ENCODE measurements at regions not wholly inside any gene's neighbourhood (a gene's known extent, or its start where the extent isn't known, plus 50 kb on each side); places are given as distances from the start of the nearest gene placed in this dataset.
"Not testable (repeated sequence)": the region's sequence is repeated elsewhere in the genome, so short reads cannot be mapped to it uniquely, and the experiment has no call there.

DNA sequence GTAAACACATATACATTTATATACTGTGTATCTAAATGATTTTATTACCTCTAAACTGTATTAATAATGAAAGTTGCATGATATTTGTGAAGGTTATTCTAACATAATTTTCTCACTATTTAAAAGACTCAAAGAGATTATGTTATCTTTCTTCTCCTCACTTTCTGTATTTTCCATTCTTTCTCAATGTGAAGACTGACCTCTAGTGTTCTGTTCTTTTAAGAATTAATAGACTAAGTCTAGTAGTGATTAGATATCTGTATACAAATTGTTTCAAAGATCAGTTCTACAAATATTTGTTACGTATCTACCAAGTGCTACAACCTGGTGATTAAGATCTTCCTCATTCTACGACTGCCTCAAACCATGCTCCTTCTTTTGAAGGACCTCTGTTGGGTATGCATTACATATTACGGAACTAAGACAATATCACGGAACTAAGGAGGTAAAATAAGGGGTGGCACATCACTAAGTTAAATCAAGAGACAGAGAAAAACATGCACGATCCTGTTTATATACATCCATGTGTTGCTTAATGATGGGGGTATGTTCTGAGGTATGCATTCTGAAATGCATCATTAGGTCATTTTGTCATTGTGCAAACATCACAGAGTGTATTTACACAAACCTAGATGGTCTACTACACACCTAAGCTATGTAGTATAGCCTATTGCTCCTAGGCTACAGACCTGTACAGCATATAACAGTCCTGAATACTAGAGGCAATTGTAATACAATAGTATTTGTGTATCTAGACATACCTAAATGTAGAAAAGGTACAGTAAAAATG is 161.5 kb upstream of the KBTBD8 start:
- FAIRE-seq (peak; percentile 83), DNase-seq (ENCODE audit: low spot score in 2 of 2) (no peak)

DNA sequence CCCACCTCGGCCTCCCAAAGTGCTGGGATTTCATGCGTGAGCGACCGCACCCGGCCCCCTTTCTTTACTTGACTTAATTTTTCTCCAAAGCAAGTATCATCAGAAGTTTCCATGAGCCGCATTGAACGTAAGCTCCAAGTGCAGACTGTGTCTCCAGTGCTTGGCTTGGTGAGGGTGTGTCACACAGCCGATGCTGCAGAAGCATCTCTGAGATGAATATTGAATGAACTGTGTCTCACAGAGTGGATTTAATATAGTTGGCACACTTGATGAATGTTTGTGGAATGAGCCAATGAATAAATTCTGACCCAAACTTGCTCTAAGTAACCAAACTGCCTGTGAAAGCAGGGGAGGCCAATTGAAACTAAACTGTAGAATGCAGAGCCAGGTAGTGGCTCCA is 159.4 kb upstream of the KBTBD8 start:
- FAIRE-seq (no peak), DNase-seq (ENCODE audit: low spot score in 2 of 2) (no peak)

DNA sequence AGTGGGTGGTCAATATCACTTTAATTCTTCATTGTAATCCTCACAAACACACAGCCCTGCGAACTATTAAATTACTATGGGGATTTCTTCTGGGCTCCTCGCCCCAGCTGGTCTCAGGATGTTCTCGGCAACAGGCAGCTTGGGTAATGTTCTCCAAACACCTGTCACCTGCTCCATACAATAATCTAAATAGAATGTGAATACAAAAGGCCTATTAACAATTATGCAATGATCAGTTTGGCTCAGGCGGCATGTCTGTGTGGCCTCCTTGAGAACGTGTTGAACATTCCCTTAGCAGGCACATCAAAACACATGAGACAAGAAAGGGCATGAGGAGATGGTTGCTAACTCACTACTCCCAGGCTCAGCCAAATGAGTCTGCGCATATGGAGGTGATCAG is 158.6 kb upstream of the KBTBD8 start:
- DNase-seq (ENCODE audit: low spot score in 2 of 2) (no peak), FAIRE-seq (no peak)

DNA sequence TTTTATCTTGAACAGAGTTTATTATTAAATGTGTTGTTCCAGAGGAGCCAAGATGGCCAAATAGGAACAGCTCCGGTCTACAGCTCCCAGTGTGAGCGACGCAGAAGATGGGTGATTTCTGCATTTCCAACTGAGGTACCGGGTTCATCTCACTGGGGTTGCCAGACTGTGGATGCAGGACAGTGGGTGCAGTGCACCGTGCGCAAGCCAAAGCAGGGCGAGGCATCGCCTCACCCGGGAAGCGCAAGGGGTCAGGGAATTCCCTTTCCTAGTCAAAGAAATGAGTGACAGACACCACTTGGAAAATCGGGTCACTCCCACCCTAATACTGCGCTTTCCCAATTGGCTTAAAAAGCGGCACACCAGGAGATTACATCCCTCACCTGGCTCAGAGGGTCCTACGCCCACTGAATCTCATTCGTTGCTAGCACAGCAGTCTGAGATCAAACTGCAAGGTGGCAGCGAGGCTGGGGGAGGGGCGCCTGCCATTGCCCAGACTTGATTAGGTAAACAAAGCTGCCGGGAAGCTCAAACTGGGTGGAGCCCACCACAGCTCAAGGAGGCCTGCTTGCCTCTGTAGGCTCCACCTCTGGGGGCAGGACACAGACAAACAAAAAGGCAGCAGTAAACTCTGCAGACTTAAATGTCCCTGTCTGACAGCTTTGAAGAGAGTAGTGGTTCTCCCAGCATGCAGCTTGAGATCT is 155.2 kb upstream of the KBTBD8 start:
- not testable (repeated sequence) for FAIRE-seq; DNase-seq (ENCODE audit: low spot score in 2 of 2)

DNA sequence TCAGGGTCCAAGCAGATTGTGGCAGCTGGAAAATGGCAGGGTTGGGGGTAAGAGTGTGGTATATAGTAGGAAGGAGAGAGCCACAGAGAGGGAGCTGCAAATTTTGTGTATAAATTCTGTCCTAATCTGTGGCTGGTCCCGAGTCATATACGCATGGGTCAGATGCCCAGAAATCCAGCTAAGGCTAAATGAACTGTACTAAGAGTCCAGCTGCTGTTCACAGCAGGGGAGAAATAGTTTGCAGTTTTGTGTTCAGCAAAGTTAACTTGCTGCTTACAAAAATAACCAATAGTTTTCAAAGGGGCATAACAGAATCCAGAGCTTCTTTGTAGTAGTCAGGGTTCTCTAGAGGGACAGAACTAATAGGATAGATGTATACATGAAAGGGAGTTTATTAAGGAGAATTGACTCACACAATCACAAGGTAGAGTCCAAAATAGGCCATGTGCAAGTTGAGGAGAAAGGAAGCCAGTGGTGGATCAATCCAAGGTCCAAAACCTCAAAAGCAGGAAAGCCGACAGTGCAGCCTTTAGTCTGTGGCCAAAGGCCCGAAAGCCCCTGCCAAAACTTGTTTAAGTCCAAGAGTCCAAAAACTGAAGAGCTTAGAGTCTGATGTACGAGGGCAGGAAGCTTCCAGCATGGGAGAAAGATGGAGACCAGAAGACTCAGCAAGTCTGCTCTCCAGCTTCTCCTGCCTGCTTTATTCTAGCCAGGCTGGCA is 146.1 kb upstream of the KBTBD8 start:
- FAIRE-seq (no peak), DNase-seq (ENCODE audit: low spot score in 2 of 2) (no peak)

DNA sequence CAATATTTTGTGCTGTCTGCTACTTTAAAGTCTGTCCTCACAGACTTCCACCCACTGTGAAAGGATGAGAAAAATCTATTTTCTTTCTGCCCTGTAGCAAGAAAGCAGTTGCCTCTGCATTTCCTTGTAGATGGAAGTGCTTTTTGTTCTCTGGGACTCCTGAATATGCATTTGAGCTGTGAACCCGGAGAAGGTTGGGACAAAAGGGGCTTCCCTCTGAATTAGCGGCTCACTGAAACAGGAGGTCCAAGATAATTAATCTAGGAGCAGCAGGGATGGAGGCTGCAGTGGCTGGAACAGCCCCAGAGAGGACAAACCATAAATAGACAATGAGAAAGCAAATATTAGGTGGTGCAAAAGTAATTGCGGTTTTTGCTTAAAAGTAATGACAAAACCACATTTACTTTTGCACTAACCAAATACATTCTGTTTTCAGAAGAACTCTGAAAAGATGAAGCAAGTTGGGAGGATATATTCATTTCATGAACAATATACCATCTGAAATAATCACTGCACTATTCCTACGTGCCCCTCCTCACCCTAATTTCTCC is 143.4 kb upstream of the KBTBD8 start:
- no peak for FAIRE-seq

DNA sequence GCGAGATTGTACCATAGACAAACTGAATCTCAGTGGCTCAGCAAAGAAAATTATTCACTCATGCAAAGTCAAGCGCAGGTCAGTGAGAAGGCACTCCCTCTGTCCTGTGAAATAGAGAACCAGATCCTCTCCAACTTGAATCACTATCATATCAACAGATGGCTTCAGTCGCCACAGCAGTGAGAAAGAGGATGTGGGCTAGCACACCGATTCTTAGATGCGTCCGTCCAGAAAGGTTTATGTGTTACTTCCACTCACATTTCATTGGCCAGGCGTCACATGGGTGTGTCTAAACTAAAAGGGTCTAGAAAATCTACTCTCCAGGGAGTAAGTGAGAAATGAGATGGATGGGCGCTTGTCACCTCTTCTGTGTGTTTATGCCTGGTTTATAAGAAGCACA is 141.6 kb upstream of the KBTBD8 start:
- DNase-seq (ENCODE audit: low spot score in 2 of 2) (no peak), FAIRE-seq (no peak)

More for the DNA sequence above, 143.4 kb upstream of the KBTBD8 start:
- DNase-seq (ENCODE audit: low spot score in 2 of 2), result no peak

DNA sequence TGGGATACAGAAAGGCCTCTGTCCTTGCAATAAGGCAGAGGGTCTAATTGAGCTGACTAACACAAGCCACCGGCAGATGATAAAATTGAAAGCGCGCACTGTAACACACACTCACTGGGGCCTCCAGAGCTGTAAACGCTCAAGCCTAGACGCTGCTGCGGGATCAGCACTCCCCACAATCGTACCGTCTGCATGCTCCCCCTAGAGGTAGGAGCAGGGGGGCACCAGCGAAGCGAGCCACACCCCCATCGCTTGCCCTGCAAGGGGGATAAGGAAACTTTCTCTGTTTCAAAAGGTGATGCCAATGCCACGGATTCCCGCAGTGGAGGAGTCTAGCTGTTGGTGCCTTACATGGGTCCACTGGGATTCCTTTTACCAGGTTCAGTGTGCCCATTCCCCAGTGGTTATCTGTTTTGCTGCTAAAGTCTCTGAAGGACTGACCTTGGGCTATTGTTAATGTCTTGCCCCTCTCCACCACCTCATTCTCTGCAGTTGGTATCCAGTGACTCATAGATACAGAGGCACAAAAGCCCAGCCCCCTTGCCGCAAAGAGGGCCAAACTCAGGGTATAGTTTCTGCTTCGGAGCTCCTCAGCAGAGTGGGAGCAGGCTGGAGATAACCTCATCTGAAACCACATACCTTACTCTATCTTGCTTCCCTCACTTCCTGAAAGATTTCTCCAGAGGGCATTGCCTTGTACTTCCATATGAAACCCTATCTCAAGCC is 139.3 kb upstream of the KBTBD8 start:
- DNase-seq (ENCODE audit: low spot score in 2 of 2), result no peak
- FAIRE-seq, result no peak

DNA sequence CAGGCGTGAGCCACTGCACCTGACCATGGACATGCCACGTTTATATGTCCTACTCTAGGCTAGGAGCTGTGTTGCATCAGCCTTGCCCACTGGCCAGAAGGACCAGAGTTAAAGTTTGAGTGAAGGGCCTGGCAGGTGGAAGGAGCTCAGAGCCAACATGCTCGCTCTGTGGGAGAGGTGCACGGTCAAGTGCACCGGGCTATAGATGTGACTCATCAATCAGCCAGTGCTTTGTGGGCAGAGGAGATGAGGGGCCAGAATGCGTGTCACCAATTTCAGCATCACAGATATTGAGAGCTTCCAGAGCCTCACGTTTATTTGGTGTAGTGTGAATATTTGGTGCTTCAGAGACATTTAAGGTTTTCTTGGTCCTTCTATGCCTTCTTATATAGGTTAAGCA is 137.3 kb upstream of the KBTBD8 start:
- no peak for DNase-seq (ENCODE audit: low spot score in 2 of 2)
- FAIRE-seq, result no peak

DNA sequence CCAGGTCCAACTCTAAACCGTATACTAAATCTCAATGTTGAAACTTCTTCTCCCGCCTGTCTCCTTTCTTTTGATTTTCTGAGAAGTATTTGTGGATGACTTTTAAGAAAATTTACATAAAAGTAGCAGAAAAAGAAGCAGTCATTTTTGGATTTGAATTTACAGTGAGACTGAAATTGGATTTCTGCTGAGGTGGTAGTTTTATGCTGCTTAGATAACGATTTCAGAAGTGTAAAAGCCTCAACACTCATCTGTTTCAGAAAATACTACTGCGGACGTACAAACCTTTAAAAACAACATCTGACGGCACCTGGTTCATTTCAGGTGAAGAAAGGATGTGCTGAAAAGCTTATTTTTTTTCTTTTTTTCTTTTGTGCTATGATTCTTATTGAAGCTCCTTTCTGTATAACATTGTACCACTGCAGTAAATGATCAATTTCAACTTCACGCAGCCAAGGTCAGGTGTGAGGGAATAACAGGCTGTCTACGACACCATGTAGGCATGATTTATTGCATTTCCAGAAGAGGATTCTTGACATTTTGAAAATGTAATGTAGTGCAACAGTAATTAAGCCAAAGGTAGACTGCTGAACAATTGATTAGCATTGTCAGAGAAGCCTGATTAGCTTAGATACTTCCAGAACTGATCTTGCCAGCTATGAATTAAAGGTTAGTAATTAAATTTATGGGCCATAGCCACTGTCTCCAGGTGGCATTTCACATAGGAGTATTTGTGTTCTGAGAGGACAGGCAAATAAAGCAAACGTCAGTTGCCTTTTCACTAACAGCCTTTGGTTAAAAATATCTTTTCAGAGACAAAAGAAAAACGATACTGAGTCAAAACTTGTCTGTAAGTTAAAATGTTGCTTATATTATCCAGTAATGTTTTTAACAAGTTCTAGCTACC is 134.6 kb upstream of the KBTBD8 start:
- no peak for DNase-seq (ENCODE audit: low spot score in 2 of 2)

DNA sequence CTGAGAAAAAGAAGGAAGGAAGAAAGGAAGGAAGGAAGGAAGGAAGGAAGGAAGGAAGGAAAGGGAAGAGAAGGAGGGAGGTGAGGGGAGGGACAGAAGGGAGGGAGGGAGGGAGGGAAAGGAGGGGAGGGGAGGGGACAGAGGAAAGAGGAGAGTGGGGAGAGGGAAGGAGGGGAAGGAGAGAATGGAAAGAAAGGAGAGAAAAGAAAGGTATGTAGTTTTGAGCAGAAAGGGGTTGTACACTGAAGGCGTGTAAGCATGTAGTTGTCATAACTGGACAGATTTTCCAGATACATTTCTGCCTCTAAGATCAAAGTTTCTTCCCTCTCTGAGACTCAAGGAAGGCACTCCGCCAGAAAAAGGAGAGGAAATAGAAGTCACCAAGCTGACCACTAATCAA is 113.4 kb upstream of the KBTBD8 start:
- DNase-seq (ENCODE audit: low spot score in 2 of 2) (no peak), FAIRE-seq (no peak)

More for the DNA sequence above, 134.6 kb upstream of the KBTBD8 start:
- FAIRE-seq, result no peak

DNA sequence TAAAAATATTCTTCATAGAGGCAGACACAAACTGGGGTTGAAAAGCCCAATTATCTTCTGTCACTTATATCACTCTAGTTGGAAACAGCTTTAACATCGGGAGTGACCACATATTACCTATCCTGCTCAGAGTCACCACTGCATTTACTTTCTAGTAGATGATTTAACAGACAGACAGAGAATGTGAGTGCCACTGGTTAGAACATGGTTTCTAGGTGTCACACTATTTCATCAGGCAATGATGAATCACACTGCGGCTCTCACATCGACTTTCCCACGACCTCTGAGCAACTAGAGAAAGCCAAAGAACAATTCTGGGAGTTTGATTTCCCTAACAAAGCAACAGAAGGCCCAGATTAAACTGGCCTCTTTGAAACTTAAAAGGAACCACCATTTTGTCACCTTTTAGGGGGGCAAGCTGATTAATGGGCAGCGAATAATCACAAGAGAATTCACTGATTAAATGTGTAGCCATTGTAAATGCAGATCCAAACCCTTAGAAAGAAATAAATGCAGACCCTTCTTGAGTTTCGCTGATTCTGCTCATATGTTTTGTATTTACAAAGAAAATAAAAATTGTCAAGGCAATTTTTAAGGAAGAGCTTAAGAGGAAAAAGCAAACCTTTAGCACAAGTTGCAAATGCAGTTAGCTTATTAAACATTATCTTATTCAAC is 112.6 kb upstream of the KBTBD8 start:
- DNase-seq (ENCODE audit: low spot score in 2 of 2) (no peak), FAIRE-seq (no peak)

DNA sequence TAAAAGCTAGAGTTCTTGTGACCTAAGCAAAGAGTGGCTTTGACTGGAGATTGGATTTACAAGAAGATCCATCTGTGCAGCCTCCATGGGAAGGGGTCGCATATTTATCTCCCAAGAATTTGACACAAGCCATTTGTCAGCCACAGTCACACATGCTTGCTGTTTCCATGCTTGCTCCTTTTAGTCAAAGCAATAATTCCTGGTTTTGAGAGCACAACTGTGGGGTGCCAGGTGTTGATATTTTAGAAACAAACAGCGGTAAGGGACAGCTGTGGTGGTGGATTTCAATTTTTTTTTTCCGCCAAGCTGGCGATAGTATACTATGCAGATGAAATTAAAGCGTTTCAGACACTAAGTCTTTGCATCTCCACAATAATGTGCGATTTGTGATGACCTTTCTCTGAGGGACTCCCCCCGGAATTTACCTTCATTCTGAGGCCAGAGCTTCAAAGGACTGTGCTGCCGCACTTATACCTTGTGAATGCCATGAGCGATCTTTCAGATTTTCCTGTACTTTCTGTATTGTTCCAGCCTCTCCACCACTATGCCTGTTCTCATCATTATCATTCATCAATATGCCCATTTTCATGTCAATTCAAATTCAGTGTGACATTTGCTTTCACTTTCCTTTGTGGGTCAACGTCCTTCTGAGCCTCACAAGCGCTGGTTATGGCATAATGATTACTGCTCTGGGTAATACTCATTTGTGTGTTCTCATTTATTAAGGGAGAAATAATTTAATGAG is 108.2 kb upstream of the KBTBD8 start:
- no peak for FAIRE-seq
- DNase-seq (ENCODE audit: low spot score in 2 of 2), result no peak

DNA sequence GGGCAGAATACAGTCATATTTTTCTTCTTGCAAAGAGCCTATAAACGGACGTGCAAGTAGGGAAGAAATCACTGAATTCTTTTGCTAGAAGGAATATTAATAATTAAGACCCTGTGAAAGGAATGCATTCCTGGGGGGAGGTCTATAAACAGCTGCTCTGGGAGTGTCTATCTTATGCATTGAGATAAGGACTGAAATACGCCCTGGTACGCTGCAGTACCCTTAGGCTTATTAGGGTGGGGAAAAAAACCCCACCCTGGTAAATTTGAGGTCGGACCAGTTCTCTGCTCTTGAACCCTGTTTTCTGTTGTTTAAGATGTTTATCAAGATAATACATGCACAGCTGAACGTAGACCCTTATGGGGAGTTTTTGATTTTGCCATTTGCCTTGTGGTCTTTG is 100.0 kb upstream of the KBTBD8 start:
- FAIRE-seq (no peak), DNase-seq (ENCODE audit: low spot score in 2 of 2) (no peak)

DNA sequence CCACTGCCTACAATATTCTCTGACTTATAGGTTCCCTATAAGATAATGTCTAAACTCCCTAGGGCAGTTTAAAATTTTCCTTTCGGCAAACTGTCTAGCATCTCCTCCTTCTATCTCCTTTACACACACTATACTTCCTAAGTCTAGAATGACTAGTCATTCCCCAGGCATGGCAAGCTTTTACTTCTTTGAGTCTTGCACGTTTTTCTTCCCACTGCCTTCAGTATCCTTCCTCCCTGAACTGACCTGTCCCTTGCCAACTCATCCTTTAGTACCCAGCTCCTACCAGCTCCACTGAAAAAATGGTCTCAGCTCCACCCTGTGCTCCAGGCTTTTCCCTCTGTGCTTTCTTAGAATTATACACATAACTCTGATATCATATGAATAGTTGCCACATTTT is 93.8 kb upstream of the KBTBD8 start:
- FAIRE-seq (no peak), DNase-seq (ENCODE audit: low spot score in 2 of 2) (no peak)

DNA sequence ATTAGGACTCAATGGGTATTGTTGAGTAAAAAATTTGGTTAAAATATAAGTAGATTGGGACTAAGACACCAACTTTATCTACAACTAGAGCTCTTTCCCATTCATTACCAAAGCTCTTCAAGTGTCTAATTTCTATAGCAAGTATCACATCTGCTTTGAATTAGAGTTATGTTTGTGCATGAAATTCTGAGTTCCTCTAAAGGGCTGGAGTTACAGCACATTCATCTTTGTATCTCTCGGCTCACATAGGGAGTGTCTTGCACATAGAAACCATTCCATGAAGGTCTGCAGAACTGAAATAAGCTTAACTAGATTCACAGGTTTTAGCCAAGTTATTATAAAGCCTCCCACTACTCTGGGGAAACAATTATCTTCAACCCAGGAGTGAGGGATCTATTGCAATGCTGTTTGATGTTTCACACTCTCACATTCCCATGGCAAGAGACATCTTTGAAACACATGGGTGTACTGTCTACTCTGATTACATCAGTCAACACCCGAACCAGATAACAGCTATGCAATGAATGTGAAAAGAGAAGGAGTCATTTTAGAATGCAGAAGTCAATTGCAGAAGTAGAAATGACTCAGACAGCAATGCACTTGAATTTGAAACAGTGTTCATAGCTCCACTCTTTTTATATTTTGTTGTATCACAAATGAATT is 93.1 kb upstream of the KBTBD8 start:
- DNase-seq (ENCODE audit: low spot score in 2 of 2) (no peak), FAIRE-seq (no peak)

DNA sequence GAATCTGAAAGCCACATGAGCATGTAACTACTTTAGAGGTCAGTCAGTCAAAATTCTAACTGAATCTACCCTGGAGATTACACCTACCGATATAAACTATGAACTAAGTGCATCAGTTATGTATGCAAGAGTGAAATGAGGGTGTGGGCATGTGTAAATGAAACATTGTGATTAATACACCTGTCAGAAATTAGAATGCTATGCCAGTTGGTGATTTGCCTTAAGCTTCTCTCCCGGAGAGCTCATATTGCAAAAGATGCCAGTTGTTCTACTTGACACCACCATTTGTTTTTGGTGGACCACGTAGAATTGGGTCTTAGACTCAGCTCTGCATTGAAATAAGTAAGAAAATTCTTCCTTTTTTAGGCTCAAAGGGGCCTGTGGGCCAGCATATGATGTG is 91.0 kb upstream of the KBTBD8 start:
- DNase-seq (ENCODE audit: low spot score in 2 of 2) (no peak), FAIRE-seq (no peak)
